ENCODE measurements at regions not wholly inside any gene's neighbourhood (a gene's known extent, or its start where the extent isn't known, plus 50 kb on each side); places are given as distances from the start of the nearest gene placed in this dataset.
"Not testable (repeated sequence)": the region's sequence is repeated elsewhere in the genome, so short reads cannot be mapped to it uniquely, and the experiment has no call there.

- Histone ChIP-seq H3K9me3 (no peaks in the 10 kb centered on the region), H3K4me3 (no peak overlapping the region), H3K27me3 (no peaks in the 10 kb centered on the region), H3K27ac (no peak overlapping the region), H3K36me3 (no peaks in the 10 kb centered on the region), H3K4me1 (no peaks in the 10 kb centered on the region)
- 20 to 75% methylated on average over 1 to 2 of the region's 2 CpGs for WGBS, 2 donors (ENCODE audit: low coverage in 1 of 2)
- no peak for TF ChIP-seq POLR2A (IDR thresholded peaks at IDR 0.05)
- no peak for TF ChIP-seq CTCF (IDR thresholded peaks at IDR 0.05)
- no peak for TF ChIP-seq POLR2AphosphoS5 (IDR thresholded peaks at IDR 0.05)
- TF ChIP-seq EP300 (IDR thresholded peaks at IDR 0.05): no peak
- ATAC-seq: no peak
These were observed 366.8 kb upstream of the DPYD start for GRCh38 chr1:98287626-98288025.

- Histone ChIP-seq H3K4me3 (no peak overlapping the region), H3K4me1 (no peaks in the 10 kb centered on the region), H3K27me3 (no peaks in the 10 kb centered on the region), H3K9me3 (no peaks in the 10 kb centered on the region), H3K36me3 (no peaks in the 10 kb centered on the region), H3K27ac (no peak overlapping the region)
- no peak for TF ChIP-seq CTCF (IDR thresholded peaks at IDR 0.05)
- TF ChIP-seq POLR2A (IDR thresholded peaks at IDR 0.05): no peak
- TF ChIP-seq POLR2AphosphoS5 (IDR thresholded peaks at IDR 0.05): no peak
- no peak for TF ChIP-seq EP300 (IDR thresholded peaks at IDR 0.05)
- WGBS, 2 donors (ENCODE audit: low coverage in 1 of 2): 25 to 56% methylated on average over 1 of the region's 1 CpG
- no peak for ATAC-seq
These were observed 365.8 kb upstream of the DPYD start for GRCh38 chr1:98286656-98287055.

GRCh38 chr1:98285286-98285685 lies 364.5 kb upstream of the DPYD start:
- not testable (repeated sequence) for H3K4me3 ChIP-seq, H3K27me3 ChIP-seq, H3K36me3 ChIP-seq, ATAC-seq, H3K27ac ChIP-seq, H3K9me3 ChIP-seq, H3K4me1 ChIP-seq
- 77 to 84% methylated on average over 2 of the region's 2 CpGs for WGBS, 2 donors (ENCODE audit: low coverage in 1 of 2)

GRCh38 chr1:98280049-98280448 lies 359.2 kb upstream of the DPYD start:
- Histone ChIP-seq H3K9me3 (no peaks in the 10 kb centered on the region), H3K4me1 (no peaks in the 10 kb centered on the region), H3K27ac (no peak overlapping the region), H3K4me3 (no peak overlapping the region), H3K27me3 (no peaks in the 10 kb centered on the region), H3K36me3 (no peaks in the 10 kb centered on the region)
- WGBS, 2 donors (ENCODE audit: low coverage in 1 of 2): 41 to 44% methylated on average over 3 to 4 of the region's 4 CpGs
- TF ChIP-seq POLR2AphosphoS5 (IDR thresholded peaks at IDR 0.05) (no peak), POLR2A (IDR thresholded peaks at IDR 0.05) (no peak), EP300 (IDR thresholded peaks at IDR 0.05) (no peak), CTCF (IDR thresholded peaks at IDR 0.05) (no peak)
- ATAC-seq: no peak

GRCh38 chr1:98278055-98278454 lies 357.2 kb upstream of the DPYD start:
- ATAC-seq: no peak
- no peaks in the 10 kb centered on the region for H3K4me1 ChIP-seq
- H3K9me3 ChIP-seq: no peaks in the 10 kb centered on the region
- TF ChIP-seq POLR2AphosphoS5 (IDR thresholded peaks at IDR 0.05) (no peak), CTCF (IDR thresholded peaks at IDR 0.05) (no peak), POLR2A (IDR thresholded peaks at IDR 0.05) (no peak), EP300 (IDR thresholded peaks at IDR 0.05) (no peak)
- H3K27me3 ChIP-seq: no peaks in the 10 kb centered on the region
- H3K36me3 ChIP-seq: no peaks in the 10 kb centered on the region
- no peak overlapping the region for H3K27ac ChIP-seq
- 69 to 80% methylated on average over 3 of the region's 3 CpGs for WGBS, 2 donors (ENCODE audit: low coverage in 1 of 2)
- no peak overlapping the region for H3K4me3 ChIP-seq

- no peak overlapping the region for H3K27ac ChIP-seq
These were observed 356.3 kb upstream of the DPYD start for GRCh38 chr1:98277118-98277517.

More at GRCh38 chr1:98277118-98277517, 356.3 kb upstream of the DPYD start:
- WGBS, 2 donors (ENCODE audit: low coverage in 1 of 2): 27 to 42% methylated on average over 2 of the region's 2 CpGs
- no peak for ATAC-seq
- Histone ChIP-seq H3K36me3 (no peaks in the 10 kb centered on the region), H3K4me3 (no peak overlapping the region), H3K4me1 (no peaks in the 10 kb centered on the region), H3K27me3 (no peaks in the 10 kb centered on the region), H3K9me3 (no peaks in the 10 kb centered on the region)
- no peak for TF ChIP-seq CTCF (IDR thresholded peaks at IDR 0.05)
- TF ChIP-seq POLR2AphosphoS5 (IDR thresholded peaks at IDR 0.05): no peak
- no peak for TF ChIP-seq POLR2A (IDR thresholded peaks at IDR 0.05)
- TF ChIP-seq EP300 (IDR thresholded peaks at IDR 0.05): no peak
